Duodenal mucosa (tissue), 2 donors: ENCODE measurements at regions not wholly inside any gene's neighbourhood (a gene's known extent, or its start where the extent isn't known, plus 50 kb on each side); places are given as distances from the start of the nearest gene placed in this dataset.

Experiments used
- H3K27ac ChIP-seq: one replicate; pipeline ENCODE4 v1.7.0; 2013; ENCODE audit warnings: low read depth, low read length
- H3K27me3 ChIP-seq, 2 donors: one replicate each; pipeline ENCODE4 v1.7.0; 2013; ENCODE audit warnings: low read length in 2 of 2, control low read depth in 1 of 2; ENCODE audit not compliant: insufficient read depth in 2 of 2, control insufficient read depth in 1 of 2
- H3K36me3 ChIP-seq, 2 donors: one replicate each; pipeline ENCODE4 v1.7.0; 2013; ENCODE audit warnings: low read length in 2 of 2, control low read depth in 1 of 2; ENCODE audit not compliant: insufficient read depth in 2 of 2, control insufficient read depth in 1 of 2
- H3K4me1 ChIP-seq, 2 donors: one replicate each; pipeline ENCODE4 v1.7.0; 2013; ENCODE audit warnings: low read length in 2 of 2, control low read depth in 1 of 2; ENCODE audit not compliant: insufficient read depth in 2 of 2, control insufficient read depth in 1 of 2
- H3K4me3 ChIP-seq, 2 donors: one replicate each; pipeline ENCODE4 v1.7.0; 2013; ENCODE audit warnings: low read length in 2 of 2, low read depth in 1 of 2
- H3K9ac ChIP-seq, 2 donors: one replicate each; pipeline ENCODE4 v1.7.0; 2013; ENCODE audit warnings: low read length in 2 of 2, low read depth in 1 of 2
- H3K9me3 ChIP-seq, 2 donors: one replicate each; pipeline ENCODE4 v1.7.0; 2013; ENCODE audit warnings: low read length in 2 of 2, control low read depth in 1 of 2; ENCODE audit not compliant: control insufficient read depth in 1 of 2

- H3K27ac ChIP-seq: no peak overlapping the region
- no peak overlapping the region for H3K4me3 ChIP-seq
- peaks cover 12 to 25% of the 10 kb centered on the region in 2 donors for H3K4me1 ChIP-seq
Measured at GRCh38 chr12:69007855-69008351, 74.9 kb upstream of the CPM start.

DNA sequence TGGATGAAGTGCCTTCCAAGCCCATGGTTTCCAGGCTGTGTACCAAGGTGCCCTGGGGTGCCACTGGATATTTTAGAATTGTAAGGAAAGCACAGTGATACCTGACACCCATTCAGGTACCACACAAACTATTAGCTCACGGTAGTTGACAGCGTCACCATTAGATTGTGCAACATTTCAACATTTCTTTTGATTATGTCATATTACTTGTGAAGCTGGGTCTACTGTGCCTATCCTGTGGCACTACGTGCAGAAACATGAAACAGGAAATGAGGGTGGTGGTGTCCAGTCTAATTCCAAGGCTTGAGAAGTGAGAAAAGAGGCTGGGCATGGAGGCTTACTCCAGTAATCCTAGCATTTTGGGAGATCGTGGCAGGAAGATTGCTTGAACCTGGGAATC, 75.5 kb upstream of the CPM start:
- no peaks in the 10 kb centered on the region for H3K36me3 ChIP-seq
- H3K9ac ChIP-seq: no peak overlapping the region
- H3K4me3 ChIP-seq: no peak overlapping the region
- H3K4me1 ChIP-seq: peaks cover 12 to 25% of the 10 kb centered on the region in 2 donors
- H3K9me3 ChIP-seq: no peaks in the 10 kb centered on the region
- H3K27me3 ChIP-seq: no peaks in the 10 kb centered on the region
- no peak overlapping the region for H3K27ac ChIP-seq

More at GRCh38 chr12:69007855-69008351, 74.9 kb upstream of the CPM start:
- no peaks in the 10 kb centered on the region for H3K27me3 ChIP-seq
- H3K36me3 ChIP-seq: no peaks in the 10 kb centered on the region
- H3K9ac ChIP-seq: no peak overlapping the region
- no peaks in the 10 kb centered on the region for H3K9me3 ChIP-seq

GRCh38 chr12:69014047-69014446, 81.1 kb upstream of the CPM start:
- H3K36me3 ChIP-seq: no peaks in the 10 kb centered on the region
- no peaks in the 10 kb centered on the region for H3K4me1 ChIP-seq

DNA sequence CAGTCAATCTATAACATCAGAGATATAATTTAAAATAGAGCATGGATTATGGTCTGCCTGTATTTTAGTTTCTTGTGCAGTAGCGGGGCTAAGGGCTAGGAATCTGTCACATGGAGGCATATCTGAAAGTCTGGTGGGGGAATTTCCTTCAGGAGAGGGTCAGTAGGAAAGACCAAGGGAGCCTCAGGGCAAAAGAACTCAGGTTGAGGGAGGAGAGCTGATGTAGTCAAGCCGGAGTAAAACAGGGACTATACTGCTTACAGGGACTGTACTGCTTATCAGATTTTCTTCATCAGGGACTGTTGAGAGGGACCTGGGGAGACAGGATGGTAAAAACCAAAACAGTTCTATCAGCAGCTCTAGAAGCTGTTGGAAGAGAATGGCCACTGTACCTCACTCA, 82.0 kb upstream of the CPM start:
- no peaks in the 10 kb centered on the region for H3K4me1 ChIP-seq
- no peaks in the 10 kb centered on the region for H3K9me3 ChIP-seq
- H3K9ac ChIP-seq: no peak overlapping the region
- no peaks in the 10 kb centered on the region for H3K27me3 ChIP-seq
- H3K36me3 ChIP-seq: no peaks in the 10 kb centered on the region
- no peak overlapping the region for H3K27ac ChIP-seq
- H3K4me3 ChIP-seq: no peak overlapping the region

More at GRCh38 chr12:69014047-69014446, 81.1 kb upstream of the CPM start:
- no peak overlapping the region for H3K27ac ChIP-seq
- no peak overlapping the region for H3K9ac ChIP-seq
- H3K4me3 ChIP-seq: no peak overlapping the region
- no peaks in the 10 kb centered on the region for H3K9me3 ChIP-seq
- no peaks in the 10 kb centered on the region for H3K27me3 ChIP-seq

- H3K27me3 ChIP-seq: no peaks in the 10 kb centered on the region
- no peaks in the 10 kb centered on the region for H3K36me3 ChIP-seq
- no peaks in the 10 kb centered on the region for H3K9me3 ChIP-seq
- no peaks in the 10 kb centered on the region for H3K4me1 ChIP-seq
- H3K9ac ChIP-seq: no peak overlapping the region
- H3K4me3 ChIP-seq: no peak overlapping the region
- H3K27ac ChIP-seq: no peak overlapping the region
Measured at GRCh38 chr12:69015831-69016230, 82.9 kb upstream of the CPM start.

- no peaks in the 10 kb centered on the region for H3K36me3 ChIP-seq
- peaks cover 0 to 4% of the 10 kb centered on the region in 2 donors for H3K4me1 ChIP-seq
- H3K27ac ChIP-seq: no peak overlapping the region
- no peak overlapping the region for H3K4me3 ChIP-seq
- no peaks in the 10 kb centered on the region for H3K9me3 ChIP-seq
- no peaks in the 10 kb centered on the region for H3K27me3 ChIP-seq
- H3K9ac ChIP-seq: no peak overlapping the region
Measured at GRCh38 chr12:69019082-69019481, 86.1 kb upstream of the CPM start.

DNA sequence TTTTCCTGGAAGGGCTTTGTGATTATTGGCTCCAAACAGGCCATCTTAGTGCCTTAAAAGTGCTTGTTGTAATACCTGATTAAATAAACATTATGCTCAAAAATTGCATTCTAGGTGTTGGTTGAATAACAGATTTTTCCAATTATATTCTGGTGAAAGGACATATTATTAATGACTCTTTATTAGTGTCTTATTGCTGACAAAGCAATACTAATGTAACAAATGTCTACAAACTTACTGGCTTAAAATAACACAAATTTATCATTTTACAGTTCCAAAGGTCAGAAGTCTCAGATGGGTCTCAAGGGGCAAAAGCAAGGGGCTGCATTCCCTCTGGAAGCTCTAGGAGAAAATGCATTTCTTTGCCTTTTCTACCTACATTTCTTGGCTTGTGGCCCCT, 86.9 kb upstream of the CPM start:
- H3K9ac ChIP-seq: no peak overlapping the region
- H3K4me3 ChIP-seq: no peak overlapping the region
- no peak overlapping the region for H3K27ac ChIP-seq
- peaks cover 0 to 5% of the 10 kb centered on the region in 2 donors for H3K4me1 ChIP-seq
- H3K36me3 ChIP-seq: no peaks in the 10 kb centered on the region
- H3K9me3 ChIP-seq: no peaks in the 10 kb centered on the region
- H3K27me3 ChIP-seq: no peaks in the 10 kb centered on the region

DNA sequence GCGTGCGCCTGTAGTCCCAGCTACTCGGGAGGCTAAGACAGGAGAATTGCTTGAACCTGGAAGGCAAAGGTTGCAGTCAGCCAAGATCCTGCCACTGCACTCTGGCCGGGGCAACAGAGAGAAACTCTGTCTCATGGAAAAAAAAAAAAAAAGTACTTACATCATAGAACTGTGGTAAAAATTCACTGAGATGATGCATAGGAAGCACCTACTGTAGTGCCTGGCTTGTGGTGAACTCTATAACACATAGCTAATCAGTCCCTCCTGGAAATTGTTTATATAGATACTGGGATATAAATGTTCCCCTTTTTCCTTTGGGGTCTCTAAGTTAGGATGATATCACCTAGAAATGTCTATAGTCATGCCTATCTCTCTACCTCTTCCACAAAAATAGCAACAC, 89.7 kb upstream of the CPM start:
- no peak overlapping the region for H3K9ac ChIP-seq
- H3K4me3 ChIP-seq: no peak overlapping the region
- H3K36me3 ChIP-seq: no peaks in the 10 kb centered on the region
- H3K27me3 ChIP-seq: no peaks in the 10 kb centered on the region
- no peak overlapping the region for H3K27ac ChIP-seq
- no peaks in the 10 kb centered on the region for H3K9me3 ChIP-seq
- H3K4me1 ChIP-seq: peaks cover 4 to 5% of the 10 kb centered on the region in 2 donors

DNA sequence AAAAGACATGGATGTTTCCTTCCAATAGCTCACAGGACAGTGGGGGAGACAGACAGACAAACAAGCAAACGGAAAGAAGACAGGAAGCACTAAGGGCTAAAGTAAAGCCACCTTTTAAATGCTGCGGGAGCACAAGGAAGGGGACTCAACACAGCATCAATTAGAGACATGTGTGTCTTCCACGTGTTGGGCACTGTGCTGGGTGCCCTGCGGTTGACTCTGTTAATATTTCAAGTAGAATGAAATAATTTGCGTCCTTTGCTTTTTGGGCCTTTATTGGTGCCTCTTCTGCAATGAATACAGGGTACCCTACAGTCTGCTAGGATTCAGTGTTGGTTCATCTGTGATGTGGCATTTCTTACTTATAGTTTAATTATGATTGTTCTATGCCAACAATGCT, 90.9 kb upstream of the CPM start:
- H3K27ac ChIP-seq: no peak overlapping the region
- no peaks in the 10 kb centered on the region for H3K36me3 ChIP-seq
- no peak overlapping the region for H3K9ac ChIP-seq
- H3K9me3 ChIP-seq: no peaks in the 10 kb centered on the region
- H3K4me3 ChIP-seq: no peak overlapping the region
- peaks cover 4 to 5% of the 10 kb centered on the region in 2 donors for H3K4me1 ChIP-seq
- H3K27me3 ChIP-seq: no peaks in the 10 kb centered on the region

GRCh38 chr12:69024413-69024812, 91.4 kb upstream of the CPM start:
- no peak overlapping the region for H3K27ac ChIP-seq
- H3K9ac ChIP-seq: no peak overlapping the region
- H3K9me3 ChIP-seq: no peaks in the 10 kb centered on the region
- H3K36me3 ChIP-seq: no peaks in the 10 kb centered on the region
- H3K4me1 ChIP-seq: peaks cover 4 to 5% of the 10 kb centered on the region in 2 donors
- H3K27me3 ChIP-seq: no peaks in the 10 kb centered on the region
- H3K4me3 ChIP-seq: no peak overlapping the region

GRCh38 chr12:69024907-69025306, 91.9 kb upstream of the CPM start:
- Histone ChIP-seq H3K9me3 (no peaks in the 10 kb centered on the region), H3K36me3 (no peaks in the 10 kb centered on the region), H3K9ac (no peak overlapping the region), H3K4me3 (no peak overlapping the region), H3K4me1 (peaks cover 4 to 5% of the 10 kb centered on the region in 2 donors), H3K27ac (no peak overlapping the region), H3K27me3 (no peaks in the 10 kb centered on the region)
